GM12874 (cell line): ENCODE measurements at regions not wholly inside any gene's neighbourhood (a gene's known extent, or its start where the extent isn't known, plus 50 kb on each side); places are given as distances from the start of the nearest gene placed in this dataset.

ENCODE experiments used
- CTCF ChIP-seq: IDR thresholded peaks from 2 replicates; pipeline ENCODE4 v1.5.1; 2011; ENCODE audit warnings: low read depth, mild to moderate bottlenecking, control low read depth, low read length, moderate library complexity; ENCODE audit not compliant: insufficient read depth

- TF ChIP-seq CTCF: no peak
Observed at GRCh38 chr20:10919396-10920140, 245.8 kb upstream of the JAG1 start.

- no peak for TF ChIP-seq CTCF
Observed at GRCh38 chr20:10920396-10920795, 246.6 kb upstream of the JAG1 start.

- TF ChIP-seq CTCF: no peak
Observed at GRCh38 chr20:10921491-10922010, 247.8 kb upstream of the JAG1 start.

GRCh38 chr20:10922506-10922905 lies 248.7 kb upstream of the JAG1 start:
- no peak for TF ChIP-seq CTCF

- TF ChIP-seq CTCF: no peak
Observed at GRCh38 chr20:10922941-10923340, 249.1 kb upstream of the JAG1 start.

GRCh38 chr20:10924644-10925201 lies 250.9 kb upstream of the JAG1 start:
- no peak for TF ChIP-seq CTCF

GRCh38 chr20:10925767-10926166 lies 252.0 kb upstream of the JAG1 start:
- TF ChIP-seq CTCF: no peak
